Neural progenitor cell (in vitro differentiated cells): ENCODE measurements at regions not wholly inside any gene's neighbourhood (a gene's known extent, or its start where the extent isn't known, plus 50 kb on each side); places are given as distances from the start of the nearest gene placed in this dataset.

ENCODE experiments used
- DNase-seq: peaks from one replicate; pipeline ENCODE4 v3.0.0-alpha.2; 2016; ENCODE audit warnings: low spot score
- H2AFZ ChIP-seq: fragments of 200-600 bp; sonication (generic); replicated peaks from 2 replicates; pipeline ENCODE4 v1.6.1; 2016; ENCODE audit warnings: antibody characterized with exemption
- H3F3A ChIP-seq: fragments of 200-600 bp; sonication (generic); 2 replicates; pipeline ENCODE4 v1.6.1; 2016; ENCODE audit warnings: antibody characterized with exemption, low read depth
- H3K27ac ChIP-seq: fragments of 200-600 bp; sonication (generic); 2 replicates; pipeline ENCODE4 v1.5.1; 2016; ENCODE audit warnings: mild to moderate bottlenecking
- H3K27me3 ChIP-seq: fragments of 200-600 bp; sonication (generic); 2 replicates; pipeline ENCODE4 v1.6.1; 2016; ENCODE audit warnings: mild to moderate bottlenecking, moderate library complexity
- H3K36me3 ChIP-seq: fragments of 200-600 bp; sonication (generic); 2 replicates; pipeline ENCODE4 v1.5.1; 2016
- H3K4me1 ChIP-seq: fragments of 200-600 bp; sonication (generic); 2 replicates; pipeline ENCODE4 v1.6.1; 2016; ENCODE audit warnings: mixed run types
- H3K4me2 ChIP-seq: fragments of 200-600 bp; sonication (generic); 2 replicates; pipeline ENCODE4 v1.6.1; 2016
- H3K4me3 ChIP-seq: fragments of 200-600 bp; sonication (generic); 2 replicates; pipeline ENCODE4 v1.5.1; 2016
- H3K79me2 ChIP-seq: fragments of 200-600 bp; sonication (generic); 2 replicates; pipeline ENCODE4 v1.6.1; 2016; ENCODE audit warnings: low read depth
- H3K9ac ChIP-seq: fragments of 200-600 bp; sonication (generic); 2 replicates; pipeline ENCODE4 v1.6.1; 2016
- H3K9me3 ChIP-seq: fragments of 200-600 bp; sonication (generic); 2 replicates; pipeline ENCODE4 v1.5.1; 2016; ENCODE audit warnings: low read depth
- H4K20me1 ChIP-seq: fragments of 200-600 bp; sonication (generic); 2 replicates; pipeline ENCODE4 v1.6.1; 2016; ENCODE audit warnings: low read depth
- H3K27ac Mint-ChIP-seq: 3 replicates; pipeline ENCODE4 v1.8.0; 2021; ENCODE audit warnings: mixed read lengths
- H3K27me3 Mint-ChIP-seq: 2 replicates; pipeline ENCODE4 v1.8.0; 2022; ENCODE audit warnings: low read depth, mild to moderate bottlenecking, inconsistent platforms, moderate library complexity, mixed read lengths; ENCODE audit not compliant: insufficient read depth
- H3K36me3 Mint-ChIP-seq: 3 replicates; pipeline ENCODE4 v1.8.0; 2021; ENCODE audit warnings: mixed read lengths
- H3K4me1 Mint-ChIP-seq: 3 replicates; pipeline ENCODE4 v1.8.0; 2021; ENCODE audit warnings: mixed read lengths
- H3K4me3 Mint-ChIP-seq: 3 replicates; pipeline ENCODE4 v1.8.0; 2021; ENCODE audit warnings: mild to moderate bottlenecking, moderate library complexity, mixed read lengths
- H3K9me3 Mint-ChIP-seq: 3 replicates; pipeline ENCODE4 v1.8.0; 2020; ENCODE audit warnings: mixed read lengths
- CTCF ChIP-seq: fragments of 200-600 bp; sonication (generic); IDR thresholded peaks from 2 replicates; pipeline ENCODE4 v1.5.1; 2017; ENCODE audit warnings: antibody characterized with exemption, mild to moderate bottlenecking
- EZH2 ChIP-seq: fragments of 200-600 bp; sonication (generic); IDR thresholded peaks from 2 replicates; pipeline ENCODE4 v1.6.1; 2017; ENCODE audit warnings: antibody characterized with exemption, mild to moderate bottlenecking, moderate library complexity
- EZH2phosphoT487 ChIP-seq: fragments of 200-600 bp; sonication (generic); IDR thresholded peaks from 2 replicates; pipeline ENCODE4 v1.6.1; 2017; ENCODE audit warnings: antibody characterized with exemption

- Histone ChIP-seq H3K27me3 (no peaks in the 10 kb centered on the region), H3K4me2 (no peak overlapping the region), H4K20me1 (no peaks in the 10 kb centered on the region), H3K4me3 (no peak overlapping the region), H3K79me2 (no peaks in the 10 kb centered on the region), H2AFZ (no peak overlapping the region), H3F3A (no peaks in the 10 kb centered on the region), H3K9ac (no peak overlapping the region), H3K9me3 (no peaks in the 10 kb centered on the region), H3K36me3 (no peaks in the 10 kb centered on the region), H3K27ac (no peak overlapping the region), H3K4me1 (peaks cover 28% of the 10 kb centered on the region)
- no peaks in the 10 kb centered on the region for H3K9me3 Mint-ChIP-seq
- peaks cover 4% of the 10 kb centered on the region for H3K27me3 Mint-ChIP-seq
- peaks cover 20% of the 10 kb centered on the region for H3K4me1 Mint-ChIP-seq
- TF ChIP-seq EZH2phosphoT487 (no peak), EZH2 (no peak), CTCF (no peak)
- no peaks in the 10 kb centered on the region for H3K36me3 Mint-ChIP-seq
- DNase-seq, result no peak
- no peak overlapping the region for H3K4me3 Mint-ChIP-seq
- no peak overlapping the region for H3K27ac Mint-ChIP-seq
Observed at GRCh38 chr1:81232420-81232819, 568.3 kb upstream of the ADGRL2 start.

DNA sequence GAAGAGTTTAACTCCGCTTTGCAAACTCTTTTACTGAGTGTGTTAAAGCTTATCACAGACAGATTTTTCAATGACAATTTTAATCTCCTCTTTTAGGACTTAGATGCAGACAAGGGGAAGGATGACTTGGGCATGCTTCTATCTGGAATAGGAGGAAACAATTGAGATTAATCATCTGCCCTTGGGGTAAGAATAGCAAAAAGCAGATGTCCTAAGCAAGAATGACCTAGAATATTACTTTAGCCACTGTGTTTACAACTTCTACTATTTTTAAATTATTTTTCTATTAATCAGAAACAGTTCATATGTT is 569.0 kb upstream of the ADGRL2 start:
- Mint-ChIP-seq H3K4me1 (peaks cover 19% of the 10 kb centered on the region), H3K27me3 (peaks cover 5% of the 10 kb centered on the region), H3K27ac (no peak overlapping the region), H3K4me3 (no peak overlapping the region), H3K36me3 (no peaks in the 10 kb centered on the region), H3K9me3 (no peaks in the 10 kb centered on the region)
- H3K4me1 ChIP-seq, result peaks cover 21% of the 10 kb centered on the region
- no peaks in the 10 kb centered on the region for H3K79me2 ChIP-seq
- H3K9ac ChIP-seq, result no peak overlapping the region
- no peak overlapping the region for H3K4me2 ChIP-seq
- no peak overlapping the region for H2AFZ ChIP-seq
- no peak overlapping the region for H3K27ac ChIP-seq
- no peaks in the 10 kb centered on the region for H4K20me1 ChIP-seq
- no peaks in the 10 kb centered on the region for H3F3A ChIP-seq
- no peak for TF ChIP-seq CTCF
- TF ChIP-seq EZH2, result no peak
- TF ChIP-seq EZH2phosphoT487, result no peak
- H3K4me3 ChIP-seq, result no peak overlapping the region
- H3K36me3 ChIP-seq, result no peaks in the 10 kb centered on the region
- DNase-seq, result no peak
- no peaks in the 10 kb centered on the region for H3K27me3 ChIP-seq
- H3K9me3 ChIP-seq, result no peaks in the 10 kb centered on the region

DNA sequence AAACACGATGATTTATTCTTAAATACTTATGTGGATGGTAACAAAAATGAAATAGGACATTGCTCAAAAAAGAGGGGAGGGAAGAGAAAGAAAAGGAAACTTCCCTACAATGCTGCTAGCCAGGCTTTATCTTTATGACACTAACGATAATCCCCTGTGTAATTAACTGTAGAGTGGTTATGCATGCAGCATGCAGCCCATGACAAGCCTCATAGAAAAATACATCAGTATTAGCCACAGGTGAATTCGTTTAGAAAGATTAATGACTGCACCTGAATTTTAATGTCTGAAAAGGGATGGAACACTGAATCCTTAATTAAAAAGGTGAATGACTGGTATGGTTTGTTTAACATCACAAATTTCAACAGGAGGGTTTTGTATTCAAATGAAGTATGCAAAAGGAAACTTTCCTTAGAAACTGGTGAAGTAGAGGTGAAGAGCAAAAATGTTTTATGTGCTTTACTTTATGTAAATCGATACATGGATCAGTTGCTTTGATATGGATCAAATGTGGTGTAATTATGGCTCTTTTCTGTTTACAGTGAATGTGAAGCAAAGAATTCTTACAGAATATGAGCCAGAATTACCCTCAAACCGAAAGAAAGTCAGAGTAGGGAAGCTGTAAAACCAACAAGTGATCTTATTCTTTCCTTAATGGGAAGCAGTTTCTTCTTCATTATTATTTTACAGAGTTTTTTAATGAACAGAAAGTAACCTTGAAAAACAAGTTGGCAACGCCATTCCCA is 569.6 kb upstream of the ADGRL2 start:
- no peak overlapping the region for H3K27ac ChIP-seq
- H3K36me3 ChIP-seq, result no peaks in the 10 kb centered on the region
- no peaks in the 10 kb centered on the region for H3K27me3 ChIP-seq
- DNase-seq, result no peak
- no peak overlapping the region for H3K4me3 Mint-ChIP-seq
- no peak overlapping the region for H3K9ac ChIP-seq
- peaks cover 7% of the 10 kb centered on the region for H3K27me3 Mint-ChIP-seq
- H3K9me3 ChIP-seq, result no peaks in the 10 kb centered on the region
- no peaks in the 10 kb centered on the region for H3K79me2 ChIP-seq
- no peak overlapping the region for H3K27ac Mint-ChIP-seq
- H3K9me3 Mint-ChIP-seq, result no peaks in the 10 kb centered on the region
- TF ChIP-seq EZH2 (no peak), EZH2phosphoT487 (no peak), CTCF (no peak)
- H2AFZ ChIP-seq, result no peak overlapping the region
- H3K36me3 Mint-ChIP-seq, result no peaks in the 10 kb centered on the region
- peaks cover 26% of the 10 kb centered on the region for H3K4me1 ChIP-seq
- no peaks in the 10 kb centered on the region for H4K20me1 ChIP-seq
- H3K4me3 ChIP-seq, result no peak overlapping the region
- H3K4me2 ChIP-seq, result no peak overlapping the region
- H3K4me1 Mint-ChIP-seq, result peaks cover 24% of the 10 kb centered on the region
- peaks cover 3% of the 10 kb centered on the region for H3F3A ChIP-seq
